ENCODE measurements at regions not wholly inside any gene's neighbourhood (a gene's known extent, or its start where the extent isn't known, plus 50 kb on each side); places are given as distances from the start of the nearest gene placed in this dataset.

DNA sequence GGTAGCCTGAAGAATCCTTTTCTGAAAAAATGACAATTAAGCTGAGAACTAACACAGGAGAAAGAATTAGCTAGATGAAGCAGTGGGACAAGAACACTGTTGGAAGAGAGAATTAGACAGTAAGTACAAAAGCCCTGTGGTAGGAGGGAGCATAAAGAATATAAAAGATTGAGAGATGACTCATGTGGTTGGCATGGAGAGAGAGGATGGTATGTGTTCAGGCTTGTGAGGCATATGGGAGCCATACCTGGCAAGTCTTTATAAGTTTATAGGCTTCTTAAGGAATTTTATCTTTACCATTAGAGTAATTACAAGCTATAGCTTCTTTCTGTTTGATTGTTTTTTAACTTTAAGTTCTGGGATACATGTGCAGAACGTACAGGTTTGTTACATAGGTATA, 325.0 kb downstream of the ARL6IP6 start:
- DNase-seq (ENCODE audit: low read depth in 2 of 3, low spot score in 2 of 3): no peak

- DNase-seq (ENCODE audit: low read depth in 2 of 3, low spot score in 2 of 3): no peak
These were observed 310.2 kb downstream of the ARL6IP6 start for GRCh38 chr2:153028626-153029025.

DNA sequence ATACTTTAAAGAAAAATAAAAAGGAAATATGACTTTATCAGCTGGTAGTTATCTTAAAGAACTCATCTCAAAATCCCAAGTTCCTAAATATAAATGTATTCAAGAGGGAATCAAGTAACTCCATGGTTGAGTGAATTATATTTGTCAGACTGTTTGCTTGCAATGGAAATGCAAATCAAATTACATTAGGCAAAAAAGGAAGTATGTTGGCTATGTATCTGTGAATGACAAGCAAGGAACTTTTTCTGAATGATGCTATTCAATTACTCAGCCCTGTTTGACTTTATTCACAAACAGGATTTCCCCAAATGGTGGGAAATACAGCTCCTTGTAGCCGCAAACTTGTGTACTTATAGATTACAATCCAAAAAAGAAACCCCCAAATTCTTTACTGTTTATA, 309.1 kb downstream of the ARL6IP6 start:
- DNase-seq (ENCODE audit: low read depth in 2 of 3, low spot score in 2 of 3): no peak

GRCh38 chr2:153020201-153020600, 301.8 kb downstream of the ARL6IP6 start:
- DNase-seq (ENCODE audit: low read depth in 2 of 3, low spot score in 2 of 3): no peak

- DNase-seq (ENCODE audit: low read depth in 2 of 3, low spot score in 2 of 3): no peak
These were observed 286.8 kb downstream of the ARL6IP6 start for GRCh38 chr2:153005071-153005730.

GRCh38 chr2:153004627-153005026, 286.2 kb downstream of the ARL6IP6 start:
- no peak for DNase-seq (ENCODE audit: low read depth in 2 of 3, low spot score in 2 of 3)

DNA sequence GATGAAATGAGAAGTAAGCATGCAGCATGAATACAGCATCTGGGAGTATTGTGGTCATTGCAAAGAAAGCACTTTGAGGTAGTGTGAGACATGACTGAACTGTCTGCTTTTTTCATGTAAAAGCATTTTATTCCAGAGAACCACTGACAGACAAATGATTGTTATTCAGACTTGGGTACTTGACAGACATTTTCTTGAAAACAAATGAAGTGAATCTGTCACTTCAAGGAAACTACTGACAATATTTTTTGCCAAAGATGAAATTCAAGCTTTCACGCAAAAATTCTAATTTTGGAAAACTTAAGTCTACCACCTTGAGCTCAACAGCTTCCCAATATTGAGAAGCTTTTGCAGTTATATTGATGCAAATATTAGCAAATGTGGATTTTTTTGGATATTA, 255.7 kb downstream of the ARL6IP6 start:
- no peak for DNase-seq (ENCODE audit: low read depth in 2 of 3, low spot score in 2 of 3)

GRCh38 chr2:152971685-152972084, 253.3 kb downstream of the ARL6IP6 start:
- DNase-seq (ENCODE audit: low read depth in 2 of 3, low spot score in 2 of 3): no peak

- DNase-seq (ENCODE audit: low read depth in 2 of 3, low spot score in 2 of 3): no peak
These were observed 244.0 kb downstream of the ARL6IP6 start for GRCh38 chr2:152962446-152962845.

- no peak for DNase-seq (ENCODE audit: low read depth in 2 of 3, low spot score in 2 of 3)
These were observed 242.9 kb downstream of the ARL6IP6 start for GRCh38 chr2:152961351-152961750.

DNA sequence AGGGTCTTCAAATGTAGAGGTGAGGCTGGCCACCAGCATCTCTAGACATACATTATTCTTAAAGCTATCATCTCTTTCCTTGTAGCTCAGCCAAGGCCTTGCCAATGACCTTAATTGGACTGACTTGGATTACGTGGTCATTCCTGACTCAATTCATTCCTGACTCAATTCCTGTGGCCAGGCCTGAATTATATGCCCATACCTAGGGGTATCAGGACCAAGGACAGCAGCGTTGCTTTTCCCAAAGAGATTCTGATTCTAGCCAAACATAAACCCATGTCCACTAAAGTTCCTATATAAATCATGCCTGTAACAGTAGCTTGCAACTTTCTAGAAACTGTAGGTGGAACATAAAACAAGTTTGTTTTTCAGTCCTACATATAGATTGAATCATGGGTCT, 231.7 kb downstream of the ARL6IP6 start:
- no peak for DNase-seq (ENCODE audit: low read depth in 2 of 3, low spot score in 2 of 3)

DNA sequence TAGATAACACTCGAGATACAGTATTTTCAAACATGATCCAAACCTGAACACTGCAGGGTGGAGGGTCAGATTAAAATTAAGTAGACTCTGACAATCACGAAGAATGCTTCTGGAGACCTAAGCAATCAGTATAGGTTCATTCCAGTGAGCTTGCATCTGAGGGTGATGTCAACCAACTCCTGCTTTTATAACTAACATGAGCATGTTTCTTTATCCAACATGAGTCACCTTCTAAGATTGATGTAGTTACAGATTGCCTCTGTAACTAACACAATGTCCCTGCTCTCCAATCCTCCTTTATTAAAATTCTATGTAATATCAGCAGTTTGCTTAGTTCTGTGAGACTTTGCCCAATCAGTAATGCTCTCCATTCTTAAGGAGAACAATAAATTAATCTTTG, 225.7 kb downstream of the ARL6IP6 start:
- DNase-seq (ENCODE audit: low read depth in 2 of 3, low spot score in 2 of 3): no peak

GRCh38 chr2:152942940-152943440, 224.6 kb downstream of the ARL6IP6 start:
- no peak for DNase-seq (ENCODE audit: low read depth in 2 of 3, low spot score in 2 of 3)

GRCh38 chr2:152930501-152930900, 212.1 kb downstream of the ARL6IP6 start:
- no peak for DNase-seq (ENCODE audit: low read depth in 2 of 3, low spot score in 2 of 3)

GRCh38 chr2:152929628-152930027, 211.2 kb downstream of the ARL6IP6 start:
- no peak for DNase-seq (ENCODE audit: low read depth in 2 of 3, low spot score in 2 of 3)

DNA sequence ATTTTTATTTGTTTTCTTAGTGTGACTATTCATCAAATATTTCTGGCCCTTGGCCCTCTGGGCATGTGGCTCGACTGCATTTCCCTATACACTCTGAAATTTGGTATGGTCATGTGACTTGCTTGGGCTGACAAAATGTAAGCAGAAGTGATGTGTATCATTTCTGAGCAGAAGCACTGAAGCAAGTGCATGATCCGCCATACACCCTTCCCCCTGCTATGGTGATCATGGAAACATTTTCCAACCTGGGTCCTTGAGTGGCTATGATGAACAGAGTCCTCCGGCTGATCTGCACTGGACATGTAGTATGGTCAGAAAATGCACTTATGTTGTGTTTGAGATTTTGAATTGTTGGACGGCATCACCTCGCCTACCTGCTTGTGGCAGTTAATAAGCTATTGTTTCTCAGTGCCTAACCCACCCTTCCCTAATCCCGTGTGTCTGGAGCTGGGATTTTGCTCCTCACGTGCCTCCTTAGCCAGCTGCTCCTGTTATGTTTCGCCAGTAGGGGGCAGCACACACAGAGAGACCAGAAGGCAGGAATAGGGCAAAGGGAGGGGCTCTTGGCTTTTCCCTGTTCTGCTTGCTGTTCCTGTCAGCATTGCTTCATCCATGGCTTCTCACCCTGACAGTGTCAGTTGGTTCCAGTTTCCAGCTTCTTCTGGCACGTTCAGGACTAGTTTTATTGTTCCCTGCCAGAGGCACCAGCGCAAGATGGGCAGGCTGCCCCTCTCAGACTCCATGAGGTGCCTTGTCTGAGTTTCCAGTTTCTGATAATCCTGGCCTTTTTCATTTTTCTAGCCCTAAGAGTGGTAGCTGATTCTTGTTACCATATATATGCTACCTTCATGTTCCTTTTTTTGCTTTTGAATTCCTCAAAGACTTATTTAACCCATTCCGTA, 207.4 kb downstream of the ARL6IP6 start:
- peak in 2 of 3 donors; percentile 44 to 68 for DNase-seq (ENCODE audit: low read depth in 2 of 3, low spot score in 2 of 3)

- no peak for DNase-seq (ENCODE audit: low read depth in 2 of 3, low spot score in 2 of 3)
These were observed 206.3 kb downstream of the ARL6IP6 start for GRCh38 chr2:152924722-152925121.

- DNase-seq (ENCODE audit: low read depth in 2 of 3, low spot score in 2 of 3): no peak
These were observed 205.8 kb downstream of the ARL6IP6 start for GRCh38 chr2:152924219-152924618.

DNA sequence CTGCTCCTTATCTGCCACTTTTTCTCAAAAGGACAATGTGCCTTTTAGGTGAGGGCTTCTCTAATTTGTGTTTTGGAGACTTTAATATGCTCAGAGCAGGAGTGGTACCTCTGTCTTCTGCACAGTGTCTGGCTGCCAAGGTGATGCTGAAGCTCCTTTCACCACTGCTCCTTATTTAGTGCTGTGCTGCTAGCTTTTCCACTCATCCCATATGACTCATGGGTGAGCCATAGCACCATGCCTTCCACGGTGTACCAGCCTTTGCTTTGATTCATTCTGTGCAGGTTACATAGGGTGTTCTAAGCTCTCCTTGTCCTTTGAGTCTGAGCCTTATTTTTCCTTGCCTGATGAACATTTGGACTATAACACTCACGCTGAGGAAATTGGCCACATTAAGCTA, 202.4 kb downstream of the ARL6IP6 start:
- DNase-seq (ENCODE audit: low read depth in 2 of 3, low spot score in 2 of 3): no peak

GRCh38 chr2:152910970-152911369, 192.6 kb downstream of the ARL6IP6 start:
- DNase-seq (ENCODE audit: low read depth in 2 of 3, low spot score in 2 of 3): no peak

DNA sequence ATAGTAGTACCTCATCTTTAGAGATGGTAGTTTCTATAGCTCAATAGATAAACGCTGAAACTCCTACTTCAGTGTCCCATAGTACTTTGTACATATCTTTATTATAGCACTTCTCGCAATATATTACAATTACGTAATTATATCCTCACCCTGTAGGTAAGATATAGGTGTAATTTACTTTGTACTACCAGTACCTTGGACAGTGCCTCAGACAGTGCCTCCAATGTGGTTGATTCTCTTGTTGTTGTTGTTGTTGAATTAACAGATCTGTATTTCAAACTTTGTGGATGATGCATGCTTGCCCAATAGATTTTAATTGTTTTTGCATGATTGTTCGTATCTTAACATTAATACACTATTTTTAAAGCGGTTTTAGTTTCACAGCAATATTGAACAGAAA, 188.6 kb downstream of the ARL6IP6 start:
- DNase-seq (ENCODE audit: low read depth in 2 of 3, low spot score in 2 of 3): no peak

- no peak for DNase-seq (ENCODE audit: low read depth in 2 of 3, low spot score in 2 of 3)
These were observed 175.6 kb downstream of the ARL6IP6 start for GRCh38 chr2:152894051-152894450.

Data from hematopoietic multipotent progenitor cell (in vitro differentiated cells).